T-helper 17 cell (primary cell): ENCODE measurements at regions not wholly inside any gene's neighbourhood (a gene's known extent, or its start where the extent isn't known, plus 50 kb on each side); places are given as distances from the start of the nearest gene placed in this dataset.

ENCODE experiments used
- ATAC-seq: fragments of 150-1000 bp; cut with Tn5 transposase; 2 replicates; pipeline ENCODE4 v1.10.0; 2021; ENCODE audit warnings: mild to moderate bottlenecking, moderate library complexity
- DNase-seq, 3 donors: peaks; one replicate each; pipeline versions ENCODE4 v3.0.0 to v3.0.0-alpha.2; 2020 to 2021
- H3K9me3 ChIP-seq: one replicate; pipeline ENCODE4 v1.7.0; 2013; ENCODE audit warnings: low read length, mild to moderate bottlenecking; ENCODE audit not compliant: control insufficient read depth, poor library complexity, severe bottlenecking
- H3K27ac Mint-ChIP-seq: one replicate; pipeline ENCODE4 v1.8.0; 2022; ENCODE audit warnings: mild to moderate bottlenecking, moderate library complexity, mixed read lengths
- H3K27me3 Mint-ChIP-seq: one replicate; pipeline ENCODE4 v1.8.0; 2022; ENCODE audit warnings: mixed read lengths
- H3K36me3 Mint-ChIP-seq: one replicate; pipeline ENCODE4 v1.8.0; 2022; ENCODE audit warnings: low read depth, mixed read lengths
- H3K4me1 Mint-ChIP-seq: one replicate; pipeline ENCODE4 v1.8.0; 2022; ENCODE audit warnings: mild to moderate bottlenecking, mixed read lengths
- H3K4me3 Mint-ChIP-seq: one replicate; pipeline ENCODE4 v1.8.0; 2022; ENCODE audit warnings: mild to moderate bottlenecking, moderate library complexity, mixed read lengths

- no peaks in the 10 kb centered on the region for H3K9me3 ChIP-seq
- Mint-ChIP-seq H3K4me1 (peaks cover 2% of the 10 kb centered on the region), H3K36me3 (no peaks in the 10 kb centered on the region), H3K27ac (no peak overlapping the region), H3K27me3 (peaks cover 44% of the 10 kb centered on the region), H3K4me3 (no peak overlapping the region)
- DNase-seq = no peak
- ATAC-seq = no peak
These were observed 101.1 kb downstream of the OTX2 start for GRCh38 chr14:56709201-56709600.

- no peak overlapping the region for H3K4me3 Mint-ChIP-seq
- H3K27me3 Mint-ChIP-seq = peaks cover 44% of the 10 kb centered on the region
- no peak overlapping the region for H3K27ac Mint-ChIP-seq
These were observed 101.6 kb downstream of the OTX2 start for GRCh38 chr14:56708704-56709103.

DNA sequence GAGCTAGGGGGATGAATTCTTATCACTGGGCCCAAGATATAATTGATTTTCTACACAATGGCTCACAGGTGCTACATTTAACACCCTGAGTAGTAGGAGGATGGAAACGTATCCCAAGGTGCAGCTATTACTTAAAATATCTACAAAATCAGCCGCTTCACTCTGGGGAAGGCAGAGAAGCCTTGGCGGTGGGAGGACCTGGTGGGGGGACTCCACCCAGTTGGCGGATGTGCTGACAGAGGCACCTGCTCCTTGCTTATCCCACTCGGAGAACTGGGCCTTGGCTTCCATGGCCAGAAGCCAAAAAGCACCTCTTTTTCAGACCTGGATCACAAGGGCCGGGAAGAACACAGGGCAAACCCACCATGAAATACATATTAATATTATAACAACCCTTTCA, 106.3 kb downstream of the OTX2 start:
- H3K4me3 Mint-ChIP-seq = no peak overlapping the region
- ATAC-seq (no peak), DNase-seq (no peak)
- H3K4me1 Mint-ChIP-seq = peaks cover 2% of the 10 kb centered on the region
- H3K36me3 Mint-ChIP-seq = no peaks in the 10 kb centered on the region
- peaks cover 31% of the 10 kb centered on the region for H3K27me3 Mint-ChIP-seq
- no peaks in the 10 kb centered on the region for H3K9me3 ChIP-seq
- no peak overlapping the region for H3K27ac Mint-ChIP-seq

More at GRCh38 chr14:56708704-56709103, 101.6 kb downstream of the OTX2 start:
- H3K36me3 Mint-ChIP-seq = no peaks in the 10 kb centered on the region
- DNase-seq (no peak), ATAC-seq (no peak)
- H3K9me3 ChIP-seq = no peaks in the 10 kb centered on the region
- peaks cover 2% of the 10 kb centered on the region for H3K4me1 Mint-ChIP-seq

DNA sequence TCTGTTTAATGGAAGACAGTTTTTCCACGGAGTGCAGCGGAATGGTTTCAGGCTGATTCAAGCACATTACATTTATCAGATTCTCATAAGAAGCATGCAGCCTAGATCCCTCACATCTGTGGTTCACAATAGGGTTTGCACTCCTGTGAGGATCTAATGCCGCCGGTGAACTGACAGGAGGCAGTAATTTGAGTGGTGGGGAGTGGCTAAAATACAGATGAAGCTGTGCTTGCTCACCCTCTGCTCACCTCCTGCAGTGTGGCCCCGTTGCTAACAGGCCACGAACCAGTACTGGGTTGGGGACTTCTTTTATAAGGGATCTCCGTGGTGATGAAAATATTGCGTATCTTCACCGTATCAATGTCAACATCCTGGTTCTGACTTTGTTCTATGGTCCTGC, 107.8 kb downstream of the OTX2 start:
- no peaks in the 10 kb centered on the region for H3K9me3 ChIP-seq
- H3K27me3 Mint-ChIP-seq = peaks cover 30% of the 10 kb centered on the region
- ATAC-seq (no peak), DNase-seq (no peak)
- no peaks in the 10 kb centered on the region for H3K36me3 Mint-ChIP-seq
- no peak overlapping the region for H3K4me3 Mint-ChIP-seq
- H3K4me1 Mint-ChIP-seq = no peaks in the 10 kb centered on the region
- H3K27ac Mint-ChIP-seq = no peak overlapping the region
